Heart right ventricle (tissue), 16 donors: ENCODE measurements at regions not wholly inside any gene's neighbourhood (a gene's known extent, or its start where the extent isn't known, plus 50 kb on each side); places are given as distances from the start of the nearest gene placed in this dataset.

ENCODE experiments used
- ATAC-seq, 8 donors: fragments of 200-7000 bp; cut with Tn5 transposase; one replicate each; pipeline ENCODE4 v1.9.1; 2020; ENCODE audit warnings: mild to moderate bottlenecking in 8 of 8, moderate library complexity in 8 of 8, moderate number of reproducible peaks in 1 of 8
- DNase-seq, 2 donors: peaks; one replicate each; pipeline ENCODE4 v3.0.0-alpha.2; 2020
- H3K27ac ChIP-seq, 10 donors: fragments of 200-600 bp; sonication (generic) in 2 of 10; one replicate each; pipeline versions ENCODE4 v1.5.0 to v1.8.0; 2020 to 2022; ENCODE audit warnings: mild to moderate bottlenecking in 3 of 10
- H3K27me3 ChIP-seq, 7 donors: fragments of 200-600 bp; one replicate each; pipeline ENCODE4 v1.8.0; 2021 to 2022; ENCODE audit warnings: mild to moderate bottlenecking in 2 of 7
- H3K36me3 ChIP-seq, 9 donors: fragments of 200-600 bp; sonication (generic) in 1 of 9; one replicate each; pipeline versions ENCODE4 v1.5.0 to v1.8.0; 2020 to 2022; ENCODE audit warnings: mild to moderate bottlenecking in 2 of 9
- H3K4me1 ChIP-seq, 9 donors: fragments of 200-600 bp; sonication (generic) in 1 of 9; one replicate each; pipeline versions ENCODE4 v1.5.0 to v1.8.0; 2020 to 2022; ENCODE audit warnings: mild to moderate bottlenecking in 4 of 9
- H3K4me3 ChIP-seq, 10 donors: fragments of 200-600 bp; sonication (generic) in 2 of 10; one replicate each; pipeline versions ENCODE4 v1.5.0 to v1.8.0; 2020 to 2022; ENCODE audit warnings: mild to moderate bottlenecking in 7 of 10, moderate library complexity in 2 of 10
- H3K9me3 ChIP-seq, 11 donors: fragments of 200-600 bp in 10 of 11; sonication (generic) in 2 of 11; one replicate each; pipeline versions ENCODE4 v1.5.0 to v1.8.0; 2013 to 2022; ENCODE audit warnings: mild to moderate bottlenecking in 2 of 11, control low read depth in 1 of 11, moderate library complexity in 1 of 11
- CTCF ChIP-seq, 9 donors: fragments of 200-600 bp; sonication (generic) in 2 of 9; IDR thresholded peaks; one replicate each; pipeline versions ENCODE4 v1.5.0 to v1.8.0; 2021 to 2022; ENCODE audit warnings: antibody characterized with exemption in 9 of 9, mild to moderate bottlenecking in 5 of 9, moderate library complexity in 1 of 9
- WGBS, 2 donors: extraction: QIAGEN DNeasy Blood & Tissue Kit; methylation state at CpG; one replicate each; pipeline ENCODE4 v1.1.7; 2013; ENCODE audit warnings: inconsistent platforms in 1 of 2; 5-methylcytosine and 5-hydroxymethylcytosine counted together
- intact Hi-C, 10 donors: fragments of 100-400 bp; cut with DNase I; formaldehyde crosslinking; loops; one replicate each; pipeline versions ENCODE4 v1.11.1 to v1.14.2; 2022
- donor health status: Arrhythmogenic right ventricular cardiomyopathy.
- donor health status: ischemic (EF 13 %, LVEDD 7.1; RV severe dilation, severe dysfunction).
- donor health status: healthy with polysubstance abuse.
- donor health status: DM: no; HTN: yes; CAD: no.
- donor health status: DM: no; HTN: no; CAD: no.
- donor health status: ischemic (EF 25% LVEDD 6.9; RV normal size, moderate dysfunction).
- donor health status: ischemic (EF 25% LVEDD 5.7; RV mildly dilated, moderate dysfunction).
- donor health status: healthy.
- donor health status: DM: yes; HTN: yes; CAD: no.
- donor health status: Ischemic cardiomyopathy.
- donor health status: ischemic (EF 35%, LVEDD 5.7; RV mildly dilated, moderate dysfunction).
- donor health status: nonischemic (EF 11% LVEDD 7.7; RV severe dilation, severe dysfunction).
- donor health status: DM: yes; HTN: yes; CAD: no.
- donor health status: PGD.
- donor health status: ischemic (EF 29% LVEDD 5.4; RV normal size, mild dysfunction).
- donor health status: nonischemic (EF 23%, LVEDD 6.1; RV moderate dilation, normal function).

GRCh38 chr2:18084376-18084775 lies 205.9 kb downstream of the KCNS3 start:
- intact Hi-C loops: no loop called here
- Histone ChIP-seq H3K9me3 (peaks cover 0 to 13% (median 0%) of the 10 kb centered on the region in 11 donors), H3K27ac (no peak overlapping the region), H3K4me3 (no peak overlapping the region), H3K27me3 (no peaks in the 10 kb centered on the region), H3K4me1 (no peaks in the 10 kb centered on the region), H3K36me3 (no peaks in the 10 kb centered on the region)
- DNase-seq (no peak), ATAC-seq (no peak)
- 71 to 86% methylated on average over 3 of the region's 3 CpGs for WGBS, 2 donors
- TF ChIP-seq CTCF (IDR thresholded peaks at IDR 0.05): no peak

- WGBS, 2 donors: 55 to 71% methylated on average over 3 of the region's 3 CpGs
- ATAC-seq (no peak), DNase-seq (no peak)
- no peak for TF ChIP-seq CTCF (IDR thresholded peaks at IDR 0.05)
- Histone ChIP-seq H3K36me3 (no peaks in the 10 kb centered on the region), H3K9me3 (peaks cover 0 to 13% (median 0%) of the 10 kb centered on the region in 11 donors), H3K4me1 (no peaks in the 10 kb centered on the region), H3K4me3 (no peak overlapping the region), H3K27ac (no peak overlapping the region), H3K27me3 (no peaks in the 10 kb centered on the region)
- intact Hi-C loops: no loop called here
Observed at GRCh38 chr2:18083806-18084205, 205.3 kb downstream of the KCNS3 start.

GRCh38 chr2:18078216-18078615 lies 199.7 kb downstream of the KCNS3 start:
- peaks cover 0 to 5% (median 0%) of the 10 kb centered on the region in 9 donors for H3K4me1 ChIP-seq
- DNase-seq: no peak
- WGBS, 2 donors: 62 to 63% methylated on average over 2 of the region's 2 CpGs
- no peak for TF ChIP-seq CTCF (IDR thresholded peaks at IDR 0.05)
- no peaks in the 10 kb centered on the region for H3K36me3 ChIP-seq
- no peaks in the 10 kb centered on the region for H3K27me3 ChIP-seq
- H3K27ac ChIP-seq: no peak overlapping the region
- no peak overlapping the region for H3K4me3 ChIP-seq
- no peak for ATAC-seq
- H3K9me3 ChIP-seq: peaks cover 0 to 13% (median 0%) of the 10 kb centered on the region in 11 donors
- intact Hi-C loops: loop anchor here in 1 of 10 donors (10.0 kb wide), 1 partner anchor 203 kb away; the partner anchor contains the start of gene KCNS3

GRCh38 chr2:18077704-18078103 lies 199.2 kb downstream of the KCNS3 start:
- DNase-seq (no peak), ATAC-seq (no peak)
- no peak for TF ChIP-seq CTCF (IDR thresholded peaks at IDR 0.05)
- intact Hi-C loops: loop anchor here in 1 of 10 donors (10.0 kb wide), 1 partner anchor 203 kb away; the partner anchor contains the start of gene KCNS3
- peaks cover 0 to 13% (median 0%) of the 10 kb centered on the region in 11 donors for H3K9me3 ChIP-seq
- H3K27me3 ChIP-seq: no peaks in the 10 kb centered on the region
- H3K27ac ChIP-seq: no peak overlapping the region
- peaks cover 0 to 5% (median 0%) of the 10 kb centered on the region in 9 donors for H3K4me1 ChIP-seq
- H3K36me3 ChIP-seq: no peaks in the 10 kb centered on the region
- WGBS, 2 donors: 89 to 92% methylated on average over 1 of the region's 1 CpG
- H3K4me3 ChIP-seq: no peak overlapping the region
